Vagina (tissue), 2 donors: ENCODE measurements at regions not wholly inside any gene's neighbourhood (a gene's known extent, or its start where the extent isn't known, plus 50 kb on each side); places are given as distances from the start of the nearest gene placed in this dataset.

ENCODE experiments used
- DNase-seq, 2 donors: peaks; one replicate each; pipeline ENCODE4 v3.0.0-alpha.2; 2017; ENCODE audit errors: extremely low spot score in 2 of 2
- H3K27ac ChIP-seq: fragments of 200-600 bp; sonication (generic); one replicate; pipeline ENCODE4 v1.5.1; 2019
- H3K27me3 ChIP-seq: fragments of 200-600 bp; sonication (generic); one replicate; pipeline ENCODE4 v1.5.1; 2019
- H3K36me3 ChIP-seq, 2 donors: fragments of 200-600 bp; sonication (generic); one replicate each; pipeline ENCODE4 v1.5.1; 2017 to 2019
- H3K4me1 ChIP-seq: fragments of 200-600 bp; sonication (generic); one replicate; pipeline ENCODE4 v1.5.1; 2019
- H3K4me3 ChIP-seq, 2 donors: fragments of 200-600 bp; sonication (generic); 1 replicate in 1 of 2; 2 replicates in 1 of 2; pipeline ENCODE4 v1.5.1; 2016 to 2019
- H3K9me3 ChIP-seq: fragments of 200-600 bp; sonication (generic); one replicate; pipeline ENCODE4 v1.5.1; 2019
- CTCF ChIP-seq, 3 experiments: fragments of 450-650 bp in 2 of 3; fragments of 200-600 bp in 1 of 3; sonication (generic) in 1 of 3; IDR thresholded peaks; one replicate each; pipeline ENCODE4 v1.5.1; 2017 to 2019; ENCODE audit warnings: antibody characterized with exemption in 3 of 3, mild to moderate bottlenecking in 2 of 3, moderate library complexity in 2 of 3
- POLR2A ChIP-seq, 2 donors: fragments of 450-650 bp; IDR thresholded peaks; one replicate each; pipeline ENCODE4 v1.6.1; 2017; ENCODE audit warnings: antibody characterized with exemption in 2 of 2, mild to moderate bottlenecking in 2 of 2, moderate library complexity in 2 of 2
- POLR2AphosphoS5 ChIP-seq, 2 donors: sonication (generic); formaldehyde crosslinking; IDR thresholded peaks; one replicate each; pipeline ENCODE4 v1.9.0; 2017; ENCODE audit warnings: antibody characterized with exemption in 2 of 2, mild to moderate bottlenecking in 2 of 2, low read depth in 1 of 2; ENCODE audit not compliant: insufficient read depth in 1 of 2
- intact Hi-C: fragments of 100-400 bp; cut with DNase I; formaldehyde crosslinking; loops from one replicate; pipeline ENCODE4 v1.15.1; 2023

GRCh38 chr21:39116761-39117439 lies 66.4 kb downstream of the PSMG1 start:
- H3K27ac ChIP-seq: no peak overlapping the region
- TF ChIP-seq POLR2AphosphoS5 (IDR thresholded peaks at IDR 0.05; ENCODE audit: insufficient read depth in 1 of 2, low read depth in 1 of 2): no peak
- TF ChIP-seq CTCF (IDR thresholded peaks at IDR 0.05): no peak
- TF ChIP-seq POLR2A (IDR thresholded peaks at IDR 0.05): no peak
- no peaks in the 10 kb centered on the region for H3K9me3 ChIP-seq
- H3K36me3 ChIP-seq: no peaks in the 10 kb centered on the region
- H3K4me1 ChIP-seq: peaks cover 11% of the 10 kb centered on the region
- peak; percentile 75 to 77 for DNase-seq
- intact Hi-C loops: loop anchor here (10.0 kb wide), 1 partner anchor 202 kb away; no protein-coding TSS in a partner anchor
- H3K4me3 ChIP-seq: no peak overlapping the region
- H3K27me3 ChIP-seq: no peaks in the 10 kb centered on the region

GRCh38 chr21:39115576-39116235 lies 67.5 kb downstream of the PSMG1 start:
- no peaks in the 10 kb centered on the region for H3K36me3 ChIP-seq
- peaks cover 13% of the 10 kb centered on the region for H3K4me1 ChIP-seq
- intact Hi-C loops: loop anchor here (10.0 kb wide), 1 partner anchor 201 kb away; no protein-coding TSS in a partner anchor
- peak; percentile 81 to 82 for DNase-seq
- no peaks in the 10 kb centered on the region for H3K9me3 ChIP-seq
- TF ChIP-seq POLR2AphosphoS5 (IDR thresholded peaks at IDR 0.05; ENCODE audit: insufficient read depth in 1 of 2, low read depth in 1 of 2): no peak
- TF ChIP-seq CTCF (IDR thresholded peaks at IDR 0.05): no peak
- TF ChIP-seq POLR2A (IDR thresholded peaks at IDR 0.05): no peak
- no peaks in the 10 kb centered on the region for H3K27me3 ChIP-seq
- H3K4me3 ChIP-seq: no peak overlapping the region
- H3K27ac ChIP-seq: no peak overlapping the region

GRCh38 chr21:39114871-39115575 lies 68.2 kb downstream of the PSMG1 start:
- no peak overlapping the region for H3K27ac ChIP-seq
- peak in 1 of 2 donors; percentile 80 for DNase-seq

GRCh38 chr21:39111931-39112550 lies 71.2 kb downstream of the PSMG1 start:
- H3K27me3 ChIP-seq: no peaks in the 10 kb centered on the region
- intact Hi-C loops: loop anchor here (10.0 kb wide), 1 partner anchor 197 kb away; no protein-coding TSS in a partner anchor
- H3K4me1 ChIP-seq: peaks cover 16% of the 10 kb centered on the region

More at GRCh38 chr21:39114871-39115575, 68.2 kb downstream of the PSMG1 start:
- Histone ChIP-seq H3K9me3 (no peaks in the 10 kb centered on the region), H3K4me3 (no peak overlapping the region), H3K4me1 (peaks cover 16% of the 10 kb centered on the region), H3K36me3 (no peaks in the 10 kb centered on the region), H3K27me3 (no peaks in the 10 kb centered on the region)
- intact Hi-C loops: loop anchor here (10.0 kb wide), 1 partner anchor 200 kb away; no protein-coding TSS in a partner anchor
- TF ChIP-seq CTCF (IDR thresholded peaks at IDR 0.05) (no peak), POLR2AphosphoS5 (IDR thresholded peaks at IDR 0.05; ENCODE audit: insufficient read depth in 1 of 2, low read depth in 1 of 2) (no peak), POLR2A (IDR thresholded peaks at IDR 0.05) (no peak)

More at GRCh38 chr21:39111931-39112550, 71.2 kb downstream of the PSMG1 start:
- peak overlapping the region; percentile 40 for H3K27ac ChIP-seq
- no peak overlapping the region for H3K4me3 ChIP-seq
- DNase-seq: peak in 1 of 2 donors; percentile 65
- no peaks in the 10 kb centered on the region for H3K9me3 ChIP-seq
- H3K36me3 ChIP-seq: no peaks in the 10 kb centered on the region
- TF ChIP-seq CTCF (IDR thresholded peaks at IDR 0.05) (no peak), POLR2A (IDR thresholded peaks at IDR 0.05) (no peak), POLR2AphosphoS5 (IDR thresholded peaks at IDR 0.05; ENCODE audit: insufficient read depth in 1 of 2, low read depth in 1 of 2) (no peak)
